H4 (cell line): ENCODE measurements at regions not wholly inside any gene's neighbourhood (a gene's known extent, or its start where the extent isn't known, plus 50 kb on each side); places are given as distances from the start of the nearest gene placed in this dataset.

ENCODE experiments used
- DNase-seq: peaks from one replicate; pipeline ENCODE4 v3.0.0-alpha.2; 2015; ENCODE audit warnings: low spot score

DNA sequence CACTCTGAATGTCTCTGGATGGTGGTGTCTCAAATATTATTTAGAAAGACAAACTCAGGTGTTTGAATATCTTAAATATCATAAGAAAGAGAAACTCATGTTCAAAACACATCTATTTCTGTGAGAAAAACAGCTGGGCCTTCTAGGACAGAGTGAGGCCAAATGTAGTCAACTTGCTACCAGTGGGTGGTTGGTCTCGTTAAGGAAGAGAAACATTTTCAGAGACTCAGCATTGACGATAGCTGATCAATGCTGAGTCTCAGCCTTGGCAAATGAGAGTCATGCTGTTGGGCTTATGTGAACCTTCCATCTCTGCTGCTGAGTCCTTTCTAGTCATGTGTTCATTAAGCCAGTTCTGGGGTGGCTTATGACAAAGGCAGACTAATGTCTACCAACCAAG lies 418.0 kb downstream of the CETN3 start:
- DNase-seq = no peak

DNA sequence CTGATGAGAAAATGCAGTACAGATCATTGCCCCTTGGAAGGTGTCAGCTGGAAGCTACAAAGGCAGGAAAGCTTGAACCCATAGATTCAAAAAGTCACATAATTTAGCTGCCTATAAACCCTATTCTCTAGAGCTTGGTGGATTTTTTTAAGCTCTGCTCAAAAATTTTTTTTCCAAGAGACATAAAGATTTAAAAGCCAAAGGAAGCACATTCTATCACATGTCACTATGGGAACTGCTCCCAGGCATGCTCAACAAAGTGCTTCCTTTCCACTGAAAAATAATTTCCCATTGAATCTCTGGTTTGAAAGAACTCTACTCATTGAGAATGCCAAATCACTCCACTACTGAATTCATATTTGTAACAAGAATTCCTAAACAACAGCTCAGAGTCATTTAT lies 419.8 kb downstream of the CETN3 start:
- no peak for DNase-seq

DNA sequence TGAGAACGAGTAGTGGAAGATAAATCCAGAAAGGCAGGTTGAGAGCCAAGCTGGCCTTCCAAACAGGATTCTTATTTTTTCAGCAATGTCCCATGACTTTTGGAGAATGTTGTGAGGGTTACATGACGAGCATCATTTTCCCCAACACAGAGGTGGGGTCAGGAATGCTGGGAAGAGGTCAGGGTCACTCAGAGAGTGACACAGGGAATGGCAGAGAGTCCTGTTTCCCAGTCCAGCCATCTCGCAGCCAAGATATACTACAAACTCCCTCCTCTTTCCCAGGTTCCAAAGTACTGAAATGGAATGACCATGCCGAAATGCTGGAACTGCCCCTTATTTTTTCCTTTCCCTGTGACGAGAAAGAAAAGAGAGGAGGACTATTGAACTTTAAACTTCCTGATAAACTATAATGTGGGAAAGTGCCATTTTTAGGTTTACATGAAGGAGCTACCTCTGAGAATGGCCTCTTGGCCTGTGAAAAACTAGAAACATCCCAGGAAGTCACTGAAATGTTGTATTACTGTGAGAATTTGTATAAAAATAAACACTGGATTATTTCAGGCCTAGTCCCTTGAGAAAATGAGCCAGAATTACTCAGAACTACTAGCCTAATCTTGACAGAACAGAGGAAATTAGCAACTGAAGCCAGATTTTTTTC lies 420.4 kb downstream of the CETN3 start:
- DNase-seq = no peak

DNA sequence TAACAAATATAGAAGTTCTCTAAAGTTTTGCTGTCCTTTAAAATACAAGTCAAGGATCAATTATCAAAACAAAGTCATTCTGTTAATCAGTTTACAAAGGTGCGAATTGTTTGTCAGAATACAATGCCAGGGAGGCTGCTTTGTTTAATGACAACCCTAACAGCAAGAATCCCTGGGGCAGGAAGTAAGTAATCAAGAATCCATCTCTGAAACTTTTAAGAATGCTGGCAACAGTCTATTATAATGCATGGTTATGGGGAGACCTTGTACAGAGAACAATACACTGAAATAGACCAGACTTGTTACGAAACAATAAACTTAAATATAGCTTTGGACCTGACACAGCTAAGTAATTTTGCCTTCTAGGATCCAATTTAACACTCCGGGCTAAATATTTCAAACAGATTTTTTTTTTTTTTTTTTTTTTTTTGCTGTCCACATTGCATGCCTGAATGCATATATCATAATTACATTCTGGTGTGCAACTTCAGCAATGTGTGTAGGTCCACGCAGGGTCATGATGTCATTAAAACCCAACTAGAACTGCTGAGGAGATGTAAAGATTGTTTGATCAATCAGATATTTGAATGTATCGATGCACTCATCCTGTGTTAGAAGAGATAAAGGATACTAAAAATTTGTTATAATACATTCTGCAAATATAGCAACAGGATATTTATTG lies 421.3 kb downstream of the CETN3 start:
- DNase-seq = no peak

DNA sequence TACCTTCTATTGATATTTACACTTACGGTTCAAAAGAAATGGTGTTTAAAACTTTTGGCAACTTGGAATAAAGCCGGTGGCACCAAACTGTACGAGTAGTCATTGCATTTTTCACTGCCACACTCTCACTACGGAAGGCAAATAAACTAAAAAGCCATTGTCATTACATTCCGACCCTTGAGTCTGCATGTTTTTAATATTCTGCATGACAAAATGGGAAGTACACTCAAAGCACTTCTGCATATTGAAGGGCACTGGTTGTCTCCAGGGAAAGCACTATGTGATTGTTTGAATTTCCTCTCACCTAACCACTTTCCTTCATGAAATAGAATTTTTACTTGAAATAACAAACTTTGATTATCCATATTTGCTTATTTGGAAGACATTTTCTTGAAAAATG lies 426.3 kb downstream of the CETN3 start:
- DNase-seq = no peak

DNA sequence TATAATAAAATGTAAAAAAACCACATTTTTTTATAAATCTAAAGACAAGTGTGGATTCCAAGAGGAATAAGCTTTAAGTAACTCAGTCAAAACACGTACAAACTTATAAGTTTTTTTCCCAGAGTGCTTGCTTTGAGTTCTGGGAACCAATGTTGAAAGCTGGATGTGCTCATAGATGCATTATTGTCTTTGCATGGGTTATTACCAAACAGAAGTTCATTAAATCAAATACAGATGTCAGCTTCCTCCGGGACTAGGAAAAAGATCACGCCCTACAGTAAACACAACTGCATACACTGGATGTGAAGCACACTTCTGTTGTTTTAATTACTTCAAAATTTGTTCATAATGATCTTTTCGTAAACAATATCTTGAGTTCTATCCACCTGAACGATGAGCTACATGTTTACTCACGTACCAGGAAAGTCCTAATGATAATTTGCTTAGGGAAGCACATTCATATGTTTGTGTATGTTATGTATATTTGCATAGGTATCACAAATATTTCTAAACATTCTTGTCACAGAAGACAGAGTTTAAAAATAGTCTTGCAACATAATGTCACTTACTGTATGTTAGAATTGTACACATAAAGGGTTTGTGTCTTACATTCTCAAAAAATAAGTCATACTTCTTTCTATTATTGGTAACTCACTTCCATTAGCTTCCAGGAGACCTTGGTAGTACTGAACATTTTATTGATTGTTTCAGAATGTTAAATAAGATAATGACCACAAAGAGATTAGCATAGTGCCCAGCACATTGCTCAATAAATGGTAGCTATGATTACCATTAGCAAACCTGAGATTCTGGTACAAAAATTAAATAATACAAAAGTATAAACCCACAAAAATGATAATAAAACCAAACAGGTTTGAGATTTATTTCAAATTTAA lies 427.4 kb downstream of the CETN3 start:
- no peak for DNase-seq

DNA sequence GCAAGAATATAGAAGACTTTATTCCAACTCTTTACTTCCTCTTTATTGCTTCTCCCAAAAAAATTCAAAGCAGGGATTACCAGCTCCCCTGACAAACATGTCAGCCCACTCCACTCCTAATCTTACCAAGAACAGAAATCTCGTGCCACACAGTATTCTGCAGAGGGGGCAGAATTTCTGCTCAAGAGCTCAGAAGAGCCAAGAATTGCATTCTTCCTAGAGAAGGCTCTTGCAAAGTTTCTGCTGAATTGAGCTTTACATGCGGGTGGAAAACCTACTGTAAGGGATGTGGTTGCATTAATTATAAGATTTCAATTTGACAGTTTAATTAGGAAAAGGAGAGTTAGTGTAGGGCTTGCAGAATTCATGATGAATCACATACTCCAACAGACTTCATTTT lies 428.5 kb downstream of the CETN3 start:
- no peak for DNase-seq

DNA sequence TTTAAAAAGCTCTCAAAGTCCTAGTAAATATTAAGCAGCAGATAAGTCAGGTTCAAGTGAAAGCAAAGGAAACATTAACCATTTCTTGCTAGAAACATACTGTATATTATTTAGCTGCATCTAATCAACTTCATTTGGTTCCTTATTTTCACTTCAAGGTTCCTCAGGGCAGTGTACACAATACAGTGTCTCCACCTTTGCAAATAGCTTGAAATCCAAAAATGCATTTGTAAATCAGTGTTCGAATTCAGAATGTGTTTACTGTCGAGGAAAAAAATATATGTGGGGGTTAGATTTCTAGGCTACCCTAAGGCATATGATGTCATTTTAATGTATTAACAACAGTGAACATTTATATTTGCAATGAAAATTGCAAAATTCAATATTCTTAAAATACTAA lies 436.0 kb downstream of the CETN3 start:
- no peak for DNase-seq

DNA sequence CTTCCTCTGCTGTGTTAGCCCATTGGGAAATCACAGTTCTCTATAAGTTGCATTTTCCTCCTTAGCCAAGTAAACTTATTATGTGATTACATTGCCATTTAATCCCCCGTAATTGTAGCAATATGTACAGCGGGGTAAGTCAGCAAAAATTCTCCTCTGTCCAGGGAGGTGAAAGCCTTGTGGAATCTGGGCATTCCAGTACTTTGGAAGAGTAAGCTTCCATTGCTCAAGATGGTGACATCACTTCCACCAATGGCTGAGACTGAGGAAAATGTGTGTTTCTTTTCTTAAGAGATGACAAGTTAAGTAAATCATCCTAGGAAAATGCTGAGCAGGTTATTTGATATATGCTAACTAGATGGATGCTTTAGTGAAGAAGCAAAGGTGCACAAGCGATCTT lies 436.7 kb downstream of the CETN3 start:
- DNase-seq = no peak

DNA sequence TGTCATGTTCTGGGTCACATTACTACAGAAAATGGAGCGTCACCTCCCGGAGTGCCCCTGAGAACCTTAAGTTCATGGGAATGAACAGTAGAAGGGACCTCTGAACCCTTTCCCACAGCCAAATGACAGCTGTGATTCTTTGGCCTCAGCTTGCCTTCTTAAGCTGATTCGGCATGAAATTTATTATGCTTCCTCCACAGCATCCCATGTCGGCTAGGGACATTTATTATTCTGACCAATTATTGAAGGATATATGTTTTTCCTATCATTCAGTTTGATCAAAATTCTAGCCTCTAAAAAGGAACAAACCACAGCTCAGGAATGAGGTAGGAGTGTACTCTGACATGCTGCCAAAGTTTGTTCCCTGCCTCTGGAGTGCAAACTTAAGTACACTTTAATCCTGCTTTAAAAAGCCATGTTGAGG lies 440.6 kb downstream of the CETN3 start:
- no peak for DNase-seq

DNA sequence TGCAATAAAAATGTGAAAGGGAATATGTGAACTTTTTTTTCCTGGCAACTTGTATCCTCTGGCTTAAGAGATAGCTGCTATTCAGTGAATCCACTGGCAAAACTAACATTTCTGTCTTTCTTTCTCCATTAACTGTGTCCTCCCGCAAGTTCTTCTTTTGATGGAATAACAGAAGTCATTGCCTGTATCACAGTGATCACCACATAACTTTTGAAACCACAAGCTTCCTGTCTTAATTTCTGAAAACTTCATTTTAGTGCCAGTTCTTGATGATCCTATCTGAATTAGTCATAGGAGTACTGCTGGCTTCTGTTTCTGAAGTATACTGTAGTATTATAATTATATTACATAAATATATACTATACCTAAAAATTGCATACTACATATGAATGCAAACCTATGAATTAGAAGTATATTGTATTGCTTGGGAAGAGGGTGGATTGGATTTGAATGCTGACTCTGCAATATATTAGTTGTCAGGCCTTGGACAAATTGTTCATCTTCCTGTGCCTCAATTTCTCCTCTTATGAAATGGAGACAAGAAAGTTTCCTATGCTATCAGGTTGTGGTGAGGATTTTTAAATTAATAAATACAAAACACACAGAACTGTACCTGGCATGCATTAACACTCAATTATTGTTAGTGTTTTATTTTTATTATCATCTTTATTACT lies 441.6 kb downstream of the CETN3 start:
- DNase-seq = no peak

DNA sequence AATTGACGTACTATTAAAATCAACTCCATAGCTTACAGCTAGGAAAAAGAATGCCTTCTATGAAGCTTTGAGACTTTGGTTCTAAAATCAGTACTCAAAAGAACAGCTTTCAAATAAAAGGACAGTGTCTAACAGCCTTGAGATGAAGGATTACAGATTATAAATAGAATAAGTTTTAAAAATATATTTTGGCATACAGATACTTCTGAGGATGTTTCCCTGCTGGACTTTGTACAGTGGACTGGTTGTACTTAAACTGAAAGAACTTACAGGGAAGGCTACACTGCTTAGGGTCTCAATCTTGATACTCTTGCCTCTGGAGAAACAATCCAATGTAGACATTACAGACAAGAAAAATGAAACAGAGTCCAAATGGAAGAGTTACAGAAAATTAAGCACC lies 452.7 kb downstream of the CETN3 start:
- DNase-seq = no peak

DNA sequence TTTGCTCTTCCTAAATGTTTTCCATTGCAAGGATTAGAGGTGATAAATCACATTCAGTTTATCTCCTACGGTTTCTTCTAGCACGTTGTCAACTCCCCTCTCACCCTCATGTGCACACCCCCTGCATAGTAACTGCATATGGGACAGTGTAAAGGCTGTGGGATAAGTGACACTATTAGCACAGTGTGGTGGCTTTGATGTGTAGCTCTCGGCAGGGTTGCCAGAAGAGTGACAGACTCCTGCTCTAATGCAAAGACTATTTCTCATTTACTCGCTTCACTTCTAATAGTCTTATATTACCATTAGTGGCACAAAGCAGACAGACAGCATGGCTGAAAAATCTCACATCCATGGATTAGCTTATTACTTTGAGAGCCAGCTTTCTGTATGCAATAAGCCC lies 454.6 kb downstream of the CETN3 start:
- no peak for DNase-seq

DNA sequence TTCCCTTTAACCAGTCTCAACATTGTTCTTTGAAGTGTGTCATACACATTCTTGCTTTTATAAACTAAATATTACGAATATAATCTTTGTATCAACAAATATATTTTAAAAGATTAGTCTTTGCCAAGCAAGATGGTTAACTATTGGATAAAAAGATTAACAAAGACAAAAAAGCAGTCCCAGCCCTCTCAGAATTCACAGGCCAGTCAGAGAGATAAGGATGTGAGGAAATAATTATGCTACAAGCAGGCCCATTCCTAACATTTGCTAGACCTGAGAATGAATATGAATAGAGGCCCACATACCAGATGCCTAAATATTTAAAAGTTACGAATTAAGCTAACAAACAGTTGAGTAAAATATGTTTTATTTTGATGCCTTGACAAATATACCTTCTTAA lies 457.7 kb downstream of the CETN3 start:
- DNase-seq = no peak

DNA sequence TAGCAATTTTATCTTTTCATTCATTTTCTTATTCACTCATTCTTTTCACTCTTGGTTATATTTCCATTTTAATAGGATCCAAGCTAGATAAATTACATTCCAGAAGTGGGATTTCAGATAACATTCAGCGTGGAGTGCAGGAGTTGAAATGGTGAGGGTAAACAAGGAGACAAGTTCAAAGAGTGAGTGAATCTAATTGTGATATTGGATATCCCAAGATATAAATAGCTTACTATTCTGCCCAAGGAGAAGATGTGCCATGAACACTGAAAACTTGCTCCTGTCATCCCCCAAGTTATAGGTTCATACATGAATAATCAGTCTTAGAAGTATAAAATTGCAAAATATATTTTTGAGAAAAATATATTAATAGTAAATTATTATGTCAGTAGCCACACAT lies 459.3 kb downstream of the CETN3 start:
- DNase-seq = no peak

DNA sequence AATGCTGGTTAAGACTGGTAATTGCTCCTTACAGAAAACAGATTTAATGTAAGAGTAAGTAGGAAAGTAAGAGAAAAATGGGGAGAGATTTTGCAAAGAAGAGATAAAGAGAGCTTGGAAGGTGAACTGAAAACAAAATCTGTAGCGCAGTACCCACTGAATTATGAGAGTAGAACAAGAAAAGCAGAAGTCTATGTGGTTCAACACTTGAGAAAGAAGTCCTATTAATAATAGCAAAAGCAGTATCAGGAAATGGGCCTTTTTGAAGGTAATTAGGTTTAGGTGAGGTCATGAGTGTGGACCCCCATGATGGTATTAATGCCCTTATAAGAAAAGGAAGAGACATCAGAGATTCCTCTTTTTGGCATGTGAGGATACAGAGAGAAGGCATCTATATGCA lies 460.6 kb downstream of the CETN3 start:
- DNase-seq = no peak

DNA sequence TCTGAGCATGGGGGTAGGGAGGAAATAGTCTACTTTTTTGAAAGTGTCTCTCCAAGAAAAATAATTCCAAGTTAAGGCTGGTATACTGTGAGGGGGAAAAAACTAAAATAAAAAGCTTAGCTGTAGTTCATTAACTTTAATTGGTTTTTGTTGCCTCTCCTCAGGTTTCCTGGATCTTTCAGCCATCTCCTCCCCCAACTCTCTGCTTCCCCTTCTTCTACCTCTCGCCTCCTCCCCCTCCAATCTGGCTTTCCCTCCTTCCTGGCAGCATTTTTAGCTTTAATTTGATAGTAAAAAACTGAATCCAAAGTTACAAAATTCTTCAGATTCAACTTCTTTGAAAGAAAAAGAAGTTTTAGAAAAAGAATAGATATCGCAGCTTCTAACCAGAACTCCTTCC lies 462.6 kb downstream of the CETN3 start:
- DNase-seq = no peak

DNA sequence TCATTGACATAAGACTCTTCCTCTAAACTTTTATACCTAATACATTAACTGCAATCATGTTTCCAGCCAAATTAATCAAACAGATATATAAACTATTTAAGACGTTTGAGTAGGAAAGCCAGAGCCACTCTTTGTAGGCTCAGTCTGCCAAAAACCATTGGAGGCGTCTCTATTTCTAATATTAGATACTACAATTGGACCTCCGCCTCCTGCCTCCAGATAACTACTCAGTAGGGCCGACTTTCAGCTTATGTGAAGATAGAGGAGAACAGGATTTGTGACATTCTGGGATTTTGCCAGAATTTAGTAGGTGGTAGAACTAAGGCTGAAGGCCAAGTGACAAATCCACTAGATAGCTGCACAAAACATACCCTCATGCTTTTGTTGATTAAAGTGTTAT lies 463.0 kb downstream of the CETN3 start:
- no peak for DNase-seq

DNA sequence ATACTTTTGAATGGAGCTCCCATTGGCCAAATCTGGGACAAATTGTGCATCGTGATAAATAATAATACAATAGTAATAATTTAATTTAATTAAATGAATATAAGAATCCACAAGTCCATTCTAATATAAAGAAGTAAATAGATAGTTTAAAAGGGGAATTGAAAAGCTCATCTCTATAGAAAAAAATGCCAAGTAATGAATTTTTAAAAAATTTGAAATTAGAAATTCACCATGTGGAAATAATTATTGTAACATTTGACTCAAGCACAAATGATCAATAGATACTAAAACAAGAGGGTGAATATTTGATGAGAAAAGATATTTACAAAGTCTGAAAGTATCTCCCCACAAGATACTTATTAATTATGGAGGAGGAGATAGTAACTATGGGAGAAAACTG lies 467.4 kb downstream of the CETN3 start:
- no peak for DNase-seq

DNA sequence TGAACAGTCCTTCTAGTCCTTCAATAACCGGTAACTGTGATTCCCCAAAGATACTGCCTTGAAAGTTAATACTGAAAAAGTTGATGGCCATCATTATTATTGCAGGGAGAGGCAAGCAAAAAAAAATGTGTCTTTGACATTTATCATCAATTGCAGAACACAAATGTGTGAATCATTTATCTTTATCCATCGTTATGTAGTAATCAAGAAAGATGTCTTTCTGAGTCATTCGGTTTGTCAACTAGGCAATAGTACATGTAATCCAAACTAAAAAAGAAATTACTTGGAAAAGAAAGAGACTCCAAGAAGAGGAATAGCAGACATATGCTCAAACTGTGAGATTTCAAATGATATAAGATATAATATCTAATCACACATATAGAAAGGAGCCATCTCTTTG lies 473.0 kb downstream of the CETN3 start:
- no peak for DNase-seq

DNA sequence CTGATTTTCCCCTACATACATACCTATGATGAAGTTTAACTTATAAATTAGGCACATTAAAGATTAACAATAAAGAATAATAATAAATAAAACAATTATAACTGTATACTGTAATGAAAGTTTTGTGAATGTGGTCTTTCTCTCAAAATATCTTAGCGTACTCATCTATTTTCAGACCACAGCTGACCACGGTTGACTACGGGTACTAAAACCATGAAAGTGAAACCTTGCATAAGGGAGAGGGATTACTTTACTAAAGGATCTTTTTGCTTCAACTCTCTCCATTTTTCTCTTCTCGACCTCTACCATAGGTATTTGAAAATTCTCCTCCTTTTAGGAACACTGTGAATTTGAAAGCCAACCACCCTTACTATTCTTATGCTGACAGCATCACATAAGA lies 475.5 kb downstream of the CETN3 start:
- DNase-seq = no peak

DNA sequence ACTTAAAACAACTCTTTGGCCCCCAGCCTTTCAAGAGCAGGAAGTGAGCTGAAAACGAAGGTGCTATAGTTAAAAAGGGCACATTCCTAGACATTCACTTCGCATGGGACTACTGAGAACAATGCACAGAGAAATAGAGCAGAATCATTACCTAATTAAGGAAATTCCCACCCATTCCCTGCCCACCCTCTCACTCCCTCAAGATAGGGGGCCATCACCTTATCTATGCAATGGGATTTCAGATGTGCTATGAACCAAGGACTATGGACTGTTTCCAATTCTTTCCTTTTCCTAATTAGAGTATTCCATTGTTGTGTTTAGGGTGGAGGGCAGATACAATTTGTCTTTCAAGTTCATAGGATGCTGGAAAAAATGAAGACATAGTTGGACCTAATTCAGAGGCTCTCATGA lies 476.8 kb downstream of the CETN3 start:
- DNase-seq = no peak
